Prostate gland (tissue), 2 donors: ENCODE measurements at regions not wholly inside any gene's neighbourhood (a gene's known extent, or its start where the extent isn't known, plus 50 kb on each side); places are given as distances from the start of the nearest gene placed in this dataset.

ENCODE experiments used
- DNase-seq: peaks from one replicate; pipeline ENCODE4 v3.0.0-alpha.2; 2019; ENCODE audit warnings: low spot score
- H3K27ac ChIP-seq, 2 donors: fragments of 200-600 bp; sonication (generic); 2 replicates each; pipeline ENCODE4 v1.5.1; 2017 to 2019
- H3K27me3 ChIP-seq: fragments of 200-600 bp; sonication (generic); replicated peaks from 2 replicates; pipeline ENCODE4 v1.5.1; 2019; ENCODE audit not compliant: insufficient read depth
- H3K36me3 ChIP-seq, 2 donors: fragments of 200-600 bp; sonication (generic); 1 replicate in 1 of 2; 2 replicates in 1 of 2; pipeline versions ENCODE4 v1.5.1 to v1.8.1; 2017 to 2019
- H3K4me1 ChIP-seq: fragments of 200-600 bp; sonication (generic); replicated peaks from 2 replicates; pipeline ENCODE4 v1.5.1; 2019
- H3K4me3 ChIP-seq, 2 donors: fragments of 200-600 bp; sonication (generic); 2 replicates each; pipeline ENCODE4 v1.5.1; 2017 to 2019
- H3K9me3 ChIP-seq: fragments of 200-600 bp; sonication (generic); 2 replicates; pipeline ENCODE4 v1.5.1; 2017
- POLR2A ChIP-seq: fragments of 450-650 bp; IDR thresholded peaks from one replicate; pipeline ENCODE4 v1.6.1; 2016; ENCODE audit warnings: antibody characterized with exemption, mild to moderate bottlenecking
- POLR2AphosphoS5 ChIP-seq: sonication (generic); formaldehyde crosslinking; IDR thresholded peaks from one replicate; pipeline ENCODE4 v1.6.1; 2017; ENCODE audit warnings: antibody characterized with exemption
- WGBS: methylation state at CpG from one replicate; pipeline ENCODE4 v1.1.5; 2018; 5-methylcytosine and 5-hydroxymethylcytosine counted together
- intact Hi-C: fragments of 100-400 bp; cut with DNase I; formaldehyde crosslinking; loops from one replicate; pipeline ENCODE4 v1.14.2; 2022
- TF ChIP-seq, protein P1 (sequence below), 4 experiments: fragments of 200-600 bp in 2 of 4; fragments of 450-650 bp in 2 of 4; sonication (generic) in 2 of 4; IDR thresholded peaks; 1 replicate in 3 of 4; 2 replicates in 1 of 4; pipeline ENCODE4 v1.5.1; 2016 to 2019; ENCODE audit warnings: antibody characterized with exemption in 4 of 4, mild to moderate bottlenecking in 2 of 4, moderate library complexity in 2 of 4

DNA sequence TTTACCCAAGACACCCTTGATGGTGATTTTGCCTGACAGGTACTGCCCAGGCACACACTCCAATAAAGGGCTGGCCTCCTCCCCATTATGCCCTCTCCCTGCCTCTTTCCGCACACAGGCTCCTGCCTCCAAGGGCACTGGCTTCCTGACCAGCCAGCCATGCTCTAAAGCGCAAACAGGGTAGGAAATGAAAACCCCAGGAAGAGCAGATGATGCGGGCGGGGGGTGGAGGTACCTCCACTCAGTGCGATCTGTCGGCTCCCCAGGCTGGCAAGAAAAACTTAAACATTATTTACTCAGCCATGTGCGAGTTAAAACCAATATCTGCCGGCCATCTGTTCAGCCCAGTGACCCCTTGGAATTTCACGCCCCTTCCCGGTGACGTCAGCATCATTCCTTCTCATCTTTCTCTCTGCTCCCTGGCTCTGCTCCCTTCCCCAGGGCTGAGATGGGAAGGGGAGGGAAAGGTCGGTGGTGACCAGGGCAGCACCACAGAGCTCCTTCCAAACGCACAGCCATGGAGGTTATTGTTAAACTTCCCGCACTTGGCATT lies 262.5 kb downstream of the CBLN1 start:
- 18% methylated on average over 13 of the region's 14 CpGs for WGBS
- Histone ChIP-seq H3K27me3 (peaks cover 3% of the 10 kb centered on the region), H3K4me3 (no peak overlapping the region), H3K36me3 (no peaks in the 10 kb centered on the region), H3K4me1 (no peaks in the 10 kb centered on the region), H3K9me3 (no peaks in the 10 kb centered on the region), H3K27ac (no peak overlapping the region)
- TF ChIP-seq POLR2A = no peak
- no peak for TF ChIP-seq POLR2AphosphoS5
- TF ChIP-seq, protein P1, sequence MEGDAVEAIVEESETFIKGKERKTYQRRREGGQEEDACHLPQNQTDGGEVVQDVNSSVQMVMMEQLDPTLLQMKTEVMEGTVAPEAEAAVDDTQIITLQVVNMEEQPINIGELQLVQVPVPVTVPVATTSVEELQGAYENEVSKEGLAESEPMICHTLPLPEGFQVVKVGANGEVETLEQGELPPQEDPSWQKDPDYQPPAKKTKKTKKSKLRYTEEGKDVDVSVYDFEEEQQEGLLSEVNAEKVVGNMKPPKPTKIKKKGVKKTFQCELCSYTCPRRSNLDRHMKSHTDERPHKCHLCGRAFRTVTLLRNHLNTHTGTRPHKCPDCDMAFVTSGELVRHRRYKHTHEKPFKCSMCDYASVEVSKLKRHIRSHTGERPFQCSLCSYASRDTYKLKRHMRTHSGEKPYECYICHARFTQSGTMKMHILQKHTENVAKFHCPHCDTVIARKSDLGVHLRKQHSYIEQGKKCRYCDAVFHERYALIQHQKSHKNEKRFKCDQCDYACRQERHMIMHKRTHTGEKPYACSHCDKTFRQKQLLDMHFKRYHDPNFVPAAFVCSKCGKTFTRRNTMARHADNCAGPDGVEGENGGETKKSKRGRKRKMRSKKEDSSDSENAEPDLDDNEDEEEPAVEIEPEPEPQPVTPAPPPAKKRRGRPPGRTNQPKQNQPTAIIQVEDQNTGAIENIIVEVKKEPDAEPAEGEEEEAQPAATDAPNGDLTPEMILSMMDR (IDR thresholded peaks at IDR 0.05) = no peak
- intact Hi-C loops = no loop called here
- DNase-seq = no peak

DNA sequence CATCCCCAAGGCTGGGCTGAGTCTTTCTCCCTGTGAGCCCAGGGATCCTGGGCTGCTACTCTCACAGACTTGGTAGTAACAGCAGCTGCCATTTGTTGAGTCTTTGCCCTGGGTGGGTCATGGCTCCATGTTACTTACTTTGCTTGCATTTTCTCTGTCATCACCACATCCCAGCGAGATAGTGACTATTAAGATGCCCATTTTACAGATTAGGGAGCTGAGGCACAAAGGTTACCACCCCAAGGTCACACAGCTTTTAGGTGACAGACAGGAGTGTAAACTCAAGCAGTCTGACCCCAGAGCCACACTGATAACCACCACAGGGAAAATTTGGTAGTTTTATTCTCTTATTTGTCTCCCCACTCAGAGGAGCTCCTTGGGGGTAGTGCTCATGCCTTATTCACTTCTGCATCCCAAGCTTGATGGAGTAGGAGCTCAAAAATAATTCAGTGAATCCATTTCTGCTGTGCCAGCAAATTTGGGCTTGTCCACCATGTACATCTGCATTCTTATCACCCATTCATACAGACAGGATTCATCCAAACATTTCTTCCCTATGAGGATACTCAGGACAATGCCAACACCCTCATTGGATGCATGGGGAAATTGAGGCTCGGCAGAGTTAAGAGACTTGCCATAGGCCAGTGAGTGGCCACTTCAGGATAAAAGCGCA lies 263.2 kb downstream of the CBLN1 start:
- TF ChIP-seq, protein P1 (IDR thresholded peaks at IDR 0.05) = no peak
- TF ChIP-seq POLR2AphosphoS5 (no peak), POLR2A (no peak)
- H3K4me1 ChIP-seq = no peaks in the 10 kb centered on the region
- H3K9me3 ChIP-seq = no peaks in the 10 kb centered on the region
- H3K27me3 ChIP-seq = peaks cover 3% of the 10 kb centered on the region
- H3K36me3 ChIP-seq = no peaks in the 10 kb centered on the region
- no peak overlapping the region for H3K27ac ChIP-seq
- no peak for DNase-seq
- intact Hi-C loops = no loop called here
- 75% methylated on average over 3 of the region's 3 CpGs for WGBS
- no peak overlapping the region for H3K4me3 ChIP-seq

DNA sequence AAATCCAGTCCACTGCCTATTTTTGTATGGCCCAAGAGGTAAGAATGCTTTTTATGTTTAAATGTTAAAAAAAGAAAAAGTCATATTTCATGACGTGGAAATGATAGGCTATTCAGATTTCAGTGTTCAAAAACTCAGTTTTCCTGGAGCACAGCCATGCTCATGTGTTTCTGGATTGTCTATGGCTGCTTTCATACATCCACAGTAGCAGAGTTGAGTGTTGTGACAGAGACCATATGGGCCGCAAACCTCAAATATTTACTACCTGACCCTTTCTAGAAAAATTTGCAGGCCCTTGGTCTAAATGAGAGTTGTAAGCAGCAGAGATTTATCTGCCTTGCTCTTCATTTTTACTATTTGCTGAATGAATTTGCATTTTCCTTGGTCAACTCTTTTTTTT lies 264.1 kb downstream of the CBLN1 start:
- no peaks in the 10 kb centered on the region for H3K4me1 ChIP-seq
- intact Hi-C loops = no loop called here
- H3K27ac ChIP-seq = no peak overlapping the region
- H3K36me3 ChIP-seq = no peaks in the 10 kb centered on the region
- TF ChIP-seq, protein P1 (IDR thresholded peaks at IDR 0.05) = no peak
- no peak for TF ChIP-seq POLR2AphosphoS5
- no peak for DNase-seq
- no peaks in the 10 kb centered on the region for H3K9me3 ChIP-seq
- H3K4me3 ChIP-seq = no peak overlapping the region
- peaks cover 3% of the 10 kb centered on the region for H3K27me3 ChIP-seq
- 75% methylated on average over 2 of the region's 2 CpGs for WGBS

DNA sequence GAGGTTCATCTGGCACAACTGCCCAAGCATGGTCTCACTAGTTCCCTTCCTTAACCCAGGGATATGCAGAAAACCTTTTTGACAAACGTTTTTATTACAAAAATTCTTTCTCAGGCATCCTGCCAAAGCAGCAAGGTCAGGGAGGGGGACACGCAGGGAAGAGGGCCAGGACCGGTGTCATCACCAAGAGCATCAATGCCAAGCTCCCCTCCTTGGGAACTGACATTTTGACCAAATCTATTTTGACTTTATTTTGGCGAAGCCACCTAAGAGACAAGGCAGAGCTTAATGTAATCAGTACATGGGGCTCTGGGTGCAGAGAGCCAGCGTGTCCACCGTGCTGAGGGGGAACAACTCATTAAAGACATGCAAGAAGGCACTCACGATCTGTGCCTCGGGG lies 265.2 kb downstream of the CBLN1 start:
- Histone ChIP-seq H3K4me3 (no peak overlapping the region), H3K9me3 (no peaks in the 10 kb centered on the region), H3K27ac (no peak overlapping the region), H3K27me3 (peaks cover 3% of the 10 kb centered on the region), H3K36me3 (no peaks in the 10 kb centered on the region), H3K4me1 (no peaks in the 10 kb centered on the region)
- intact Hi-C loops = no loop called here
- no peak for DNase-seq
- WGBS = 30% methylated on average over 8 of the region's 8 CpGs
- TF ChIP-seq, protein P1 (IDR thresholded peaks at IDR 0.05) = no peak
- TF ChIP-seq POLR2AphosphoS5 (no peak), POLR2A (no peak)

DNA sequence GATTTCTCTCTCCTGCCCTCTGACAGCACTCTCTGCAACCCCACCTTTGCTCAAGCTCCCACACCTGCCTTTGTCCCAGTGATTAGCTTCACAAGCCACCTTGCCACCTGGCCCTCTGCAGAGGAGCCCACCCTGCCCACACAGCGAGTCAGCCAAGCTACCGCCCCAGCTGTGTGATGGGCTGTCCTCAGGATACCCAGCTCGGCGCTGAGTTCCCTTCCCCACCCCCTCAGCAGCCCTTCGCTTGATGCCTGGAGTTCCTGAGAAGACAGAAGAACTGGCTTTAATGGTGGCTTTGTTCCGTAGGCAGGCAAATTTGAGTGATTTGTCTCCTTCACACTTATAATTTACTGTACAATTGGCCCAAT lies 266.4 kb downstream of the CBLN1 start:
- Histone ChIP-seq H3K27ac (no peak overlapping the region), H3K4me1 (no peaks in the 10 kb centered on the region), H3K4me3 (no peak overlapping the region), H3K9me3 (no peaks in the 10 kb centered on the region), H3K36me3 (no peaks in the 10 kb centered on the region), H3K27me3 (peaks cover 3% of the 10 kb centered on the region)
- TF ChIP-seq POLR2A (no peak), POLR2AphosphoS5 (no peak)
- TF ChIP-seq, protein P1 (IDR thresholded peaks at IDR 0.05) = no peak
- no peak for DNase-seq
- 25% methylated on average over 6 of the region's 6 CpGs for WGBS
- intact Hi-C loops = no loop called here
